ENCODE measurements at regions not wholly inside any gene's neighbourhood (a gene's known extent, or its start where the extent isn't known, plus 50 kb on each side); places are given as distances from the start of the nearest gene placed in this dataset.
"Not testable (repeated sequence)": the region's sequence is repeated elsewhere in the genome, so short reads cannot be mapped to it uniquely, and the experiment has no call there.

- no peak for DNase-seq (ENCODE audit: low read depth)
Observed at GRCh38 chr14:30357791-30358190, 201.2 kb upstream of the G2E3 start.

DNA sequence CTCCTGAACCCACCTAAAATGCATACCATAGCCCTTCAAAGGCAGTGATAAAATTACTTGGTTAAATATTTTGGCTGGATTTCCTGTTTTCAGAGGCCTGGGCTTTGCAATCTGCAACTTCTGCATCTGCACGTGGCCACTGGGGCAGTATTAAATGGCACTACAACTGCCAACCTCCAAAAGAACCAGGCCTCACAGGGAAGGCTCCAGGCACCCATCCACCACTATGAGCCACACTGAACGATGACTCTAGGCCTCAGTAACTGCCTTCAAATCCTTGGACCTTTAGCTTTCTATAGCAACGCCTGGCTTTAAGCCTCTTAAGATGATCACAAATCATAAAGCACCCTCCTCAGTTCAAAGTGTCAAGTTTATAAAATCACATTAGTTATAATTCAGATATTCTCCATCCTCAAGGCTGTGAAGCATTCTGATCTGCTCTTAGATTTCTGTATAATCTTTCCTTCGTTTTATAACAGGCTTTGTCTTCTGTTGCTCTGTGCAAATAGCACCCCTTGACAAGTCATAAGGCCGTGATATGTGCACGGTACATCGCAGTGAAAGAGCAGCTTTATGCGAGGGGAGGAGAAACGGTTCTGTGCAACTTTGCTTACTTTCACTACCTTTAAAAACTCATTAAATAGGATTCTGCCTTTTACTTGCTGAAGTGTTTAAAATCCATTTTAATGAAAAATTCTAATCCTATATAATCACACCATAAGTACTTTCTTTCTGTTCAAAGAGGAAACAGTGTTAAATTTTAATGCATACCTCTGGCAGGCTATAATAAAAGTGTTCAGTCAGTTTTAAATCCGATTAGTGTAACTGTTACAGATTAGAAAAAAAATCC is 196.4 kb upstream of the G2E3 start:
- no peak for DNase-seq (ENCODE audit: low read depth)

- DNase-seq (ENCODE audit: low read depth): not testable (repeated sequence)
Observed at GRCh38 chr14:30363219-30363880, 195.6 kb upstream of the G2E3 start.

GRCh38 chr14:30369502-30370180 is 189.3 kb upstream of the G2E3 start:
- no peak for DNase-seq (ENCODE audit: low read depth)

GRCh38 chr14:30373053-30373452 is 185.9 kb upstream of the G2E3 start:
- DNase-seq (ENCODE audit: low read depth): no peak

DNA sequence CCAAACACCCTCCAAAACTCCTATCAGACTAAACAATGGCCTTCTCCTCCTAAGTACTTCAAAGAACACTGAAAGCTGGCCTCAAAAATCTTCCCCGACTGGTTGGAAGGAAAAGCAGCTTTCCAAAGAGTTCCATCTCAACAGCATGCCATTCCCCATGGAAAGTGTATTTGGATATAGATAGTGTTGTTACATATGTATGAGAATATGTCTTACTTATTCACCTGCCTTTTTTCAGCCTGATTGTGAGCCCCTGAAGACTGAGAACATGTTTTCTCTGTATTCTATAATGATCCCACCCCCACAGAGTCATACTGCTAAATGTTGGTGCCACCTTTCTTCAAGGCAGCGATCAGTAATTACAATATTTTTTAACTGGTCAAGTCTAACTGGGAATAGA is 185.4 kb upstream of the G2E3 start:
- no peak for DNase-seq (ENCODE audit: low read depth)

- peak; percentile 49 for DNase-seq (ENCODE audit: low read depth)
Observed at GRCh38 chr14:30375296-30375892, 183.6 kb upstream of the G2E3 start.

- DNase-seq (ENCODE audit: low read depth): no peak
Observed at GRCh38 chr14:30381861-30382480, 177.0 kb upstream of the G2E3 start.

GRCh38 chr14:30385925-30386324 is 173.0 kb upstream of the G2E3 start:
- no peak for DNase-seq (ENCODE audit: low read depth)

GRCh38 chr14:30387871-30388270 is 171.1 kb upstream of the G2E3 start:
- DNase-seq (ENCODE audit: low read depth): no peak

- DNase-seq (ENCODE audit: low read depth): peak; percentile 18
Observed at GRCh38 chr14:30389134-30389876, 169.7 kb upstream of the G2E3 start.

- DNase-seq (ENCODE audit: low read depth): no peak
Observed at GRCh38 chr14:30389877-30390385, 169.0 kb upstream of the G2E3 start.

DNA sequence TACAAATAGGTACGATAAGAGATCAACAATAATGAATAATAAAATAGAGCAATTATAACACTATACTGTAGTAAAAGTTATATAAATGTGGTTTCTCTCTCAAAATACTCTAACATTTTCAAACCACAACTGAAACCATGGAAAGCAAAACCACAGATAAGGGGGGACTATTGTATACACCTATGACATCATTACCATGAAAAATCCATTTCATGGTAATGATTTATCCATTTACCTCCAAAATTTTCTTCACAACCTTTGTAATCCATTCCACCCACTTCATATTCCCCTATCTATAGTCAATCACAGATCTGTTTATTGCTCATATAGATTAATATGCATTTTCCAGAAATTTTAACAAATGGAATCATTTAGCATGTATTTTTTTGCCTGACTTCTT is 163.9 kb upstream of the G2E3 start:
- DNase-seq (ENCODE audit: low read depth): no peak

GRCh38 chr14:30402846-30403245 is 156.1 kb upstream of the G2E3 start:
- DNase-seq (ENCODE audit: low read depth): no peak

DNA sequence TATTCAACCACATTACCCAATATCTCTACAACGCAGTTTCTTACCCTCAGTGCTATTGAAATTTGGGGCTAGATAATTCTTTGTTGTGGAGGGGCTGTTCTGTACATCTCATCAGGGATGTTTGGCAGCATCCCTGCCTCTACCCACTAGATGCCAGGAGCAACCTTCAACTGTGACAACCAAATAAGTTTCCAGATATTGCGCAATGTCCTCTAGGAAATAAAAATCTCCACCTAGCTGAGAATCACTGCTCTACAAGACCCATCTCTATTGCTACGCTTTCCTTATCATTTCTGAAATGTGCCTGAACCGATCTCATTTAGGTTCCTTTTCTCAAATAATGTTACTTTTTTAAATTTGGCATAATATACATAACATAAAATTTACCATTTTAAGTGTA is 155.2 kb upstream of the G2E3 start:
- no peak for DNase-seq (ENCODE audit: low read depth)

DNA sequence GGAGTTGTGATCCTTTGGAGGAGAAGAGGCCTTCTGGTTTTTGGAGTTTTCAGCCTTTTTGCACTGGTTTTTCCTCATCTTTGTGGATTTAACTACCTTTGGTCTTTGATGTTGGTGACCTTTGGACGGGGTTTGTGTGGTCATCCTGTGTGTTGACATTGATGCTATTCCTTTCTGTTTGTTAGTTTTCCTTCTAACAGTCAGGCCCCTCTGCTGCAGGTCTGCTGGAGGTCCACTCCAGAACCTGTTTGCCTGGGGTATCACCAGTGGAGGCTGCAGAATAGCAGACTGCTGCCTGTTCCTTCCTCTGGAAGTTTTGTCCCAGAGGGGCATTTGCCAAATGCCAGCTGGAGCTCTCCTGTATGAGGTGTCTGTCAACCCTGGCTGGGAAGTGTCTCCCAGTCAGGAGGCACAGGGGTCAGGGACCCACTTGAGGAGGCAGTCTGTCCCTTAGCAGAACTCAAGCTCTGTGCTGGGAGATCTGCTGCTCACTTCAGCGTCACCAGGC is 149.4 kb upstream of the G2E3 start:
- DNase-seq (ENCODE audit: low read depth): not testable (repeated sequence)

DNA sequence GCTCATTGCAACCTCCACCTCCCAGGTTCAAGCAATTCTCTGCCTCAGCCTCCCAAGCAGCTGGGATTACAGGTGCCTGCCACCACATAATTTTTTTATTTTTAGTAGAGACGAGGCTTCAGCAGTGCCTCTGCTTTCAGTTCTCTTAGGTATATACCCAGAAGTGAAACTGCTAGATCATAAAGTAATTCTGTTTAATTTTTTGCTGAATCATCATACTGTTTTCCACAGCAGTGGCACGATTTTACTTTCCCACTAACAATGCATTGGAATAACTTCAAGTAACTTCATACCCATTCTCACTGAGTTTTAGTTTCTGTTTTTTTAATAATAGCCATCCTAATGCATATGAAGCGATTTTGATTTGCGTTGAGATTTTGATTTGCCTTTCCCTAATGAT is 148.0 kb upstream of the G2E3 start:
- no peak for DNase-seq (ENCODE audit: low read depth)

DNA sequence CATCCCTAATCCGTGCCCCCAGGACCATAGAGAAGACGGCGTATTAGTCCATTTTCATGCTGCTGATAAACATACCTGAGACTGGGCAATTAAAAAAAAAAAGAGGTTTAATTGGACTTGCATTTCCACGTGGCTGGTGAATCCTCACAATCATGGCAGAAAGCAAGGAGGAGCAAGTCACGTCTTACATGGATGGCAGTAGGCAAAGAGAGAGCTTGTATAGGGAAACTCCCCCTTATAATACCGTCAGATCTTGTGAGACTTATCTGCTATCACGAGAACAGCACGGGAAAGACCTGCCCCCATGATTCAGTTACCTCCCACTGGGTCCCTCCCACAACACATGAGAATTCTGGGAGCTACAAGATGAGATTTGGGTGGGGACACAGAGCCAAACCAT is 145.8 kb upstream of the G2E3 start:
- DNase-seq (ENCODE audit: low read depth): not testable (repeated sequence)

DNA sequence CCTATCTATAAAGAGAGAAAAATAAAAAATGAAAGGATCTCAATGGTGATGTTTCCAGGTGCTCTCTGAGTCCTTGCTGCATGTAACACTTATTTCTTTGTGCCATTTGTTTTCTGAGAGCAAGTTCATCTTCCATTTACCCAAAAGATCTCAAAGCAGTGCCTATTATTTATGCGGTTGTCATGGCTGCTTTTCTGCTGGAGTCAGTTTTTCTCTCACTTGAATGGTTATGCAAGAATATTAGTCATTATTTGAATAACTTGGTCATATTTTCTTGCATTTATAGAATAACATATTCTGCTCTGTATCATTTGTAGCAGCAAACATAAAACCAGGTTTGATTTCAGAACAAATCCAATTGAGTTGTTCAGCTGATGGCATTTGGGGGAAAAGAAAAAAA is 141.8 kb upstream of the G2E3 start:
- no peak for DNase-seq (ENCODE audit: low read depth)

DNA sequence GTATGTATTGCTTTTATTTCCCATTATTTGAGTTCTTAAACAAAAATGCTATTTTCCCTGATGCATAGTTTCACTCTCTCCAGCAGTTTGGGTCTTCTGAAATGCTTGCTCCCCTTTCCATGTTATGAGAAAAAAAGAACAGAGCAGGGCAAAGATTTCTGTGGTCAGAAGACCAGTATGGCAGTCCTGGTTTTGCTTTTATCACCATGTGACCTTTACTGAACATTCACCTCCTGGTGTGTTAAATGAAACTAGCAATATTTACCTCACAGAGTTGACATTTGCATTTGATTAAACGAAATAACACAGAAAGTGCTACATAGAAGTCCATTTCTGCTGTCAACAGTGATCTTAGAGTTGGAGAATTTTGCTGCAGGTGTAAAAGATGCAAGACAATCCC is 141.0 kb upstream of the G2E3 start:
- no peak for DNase-seq (ENCODE audit: low read depth)
